HG03045 (cell line): ENCODE measurements at regions not wholly inside any gene's neighbourhood (a gene's known extent, or its start where the extent isn't known, plus 50 kb on each side); places are given as distances from the start of the nearest gene placed in this dataset.

Source experiments
- ATAC-seq: cut with Tn5 transposase; IDR thresholded peaks from one replicate; pipeline ENCODE4 v1.9.1; 2021; ENCODE audit warnings: mild to moderate bottlenecking, moderate library complexity; ENCODE audit not compliant: unreplicated experiment

GRCh38 chr11:32531528-32531927, 52.1 kb upstream of the EIF3M start:
- no peak for ATAC-seq

DNA sequence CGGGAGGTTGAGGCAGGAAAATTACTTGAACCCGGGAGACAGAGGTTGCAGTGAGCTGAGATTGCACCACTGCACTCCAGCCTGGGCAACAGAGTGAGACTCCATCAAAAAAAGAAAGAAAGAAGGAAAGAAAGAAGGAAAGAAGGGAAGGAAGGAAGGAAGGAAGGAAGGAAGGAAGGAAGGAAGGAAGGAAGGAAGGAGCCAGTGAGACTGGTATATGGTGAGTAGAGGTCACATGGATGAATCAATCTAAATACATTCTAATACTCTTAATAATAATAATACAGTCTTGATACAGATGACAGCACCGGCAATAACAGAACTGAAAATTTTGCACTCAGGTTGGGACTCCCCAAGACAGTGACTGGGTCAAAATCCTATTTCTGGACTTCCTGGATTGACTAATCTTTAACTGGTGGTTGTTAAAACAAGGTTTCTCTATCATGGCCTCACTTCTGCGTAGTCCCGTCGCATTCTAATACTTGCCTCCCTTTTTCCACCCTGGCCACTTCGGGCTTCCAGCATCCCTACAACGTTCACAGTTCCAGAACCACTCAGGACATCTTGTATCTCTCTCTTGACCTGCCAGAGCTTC, 53.5 kb upstream of the EIF3M start:
- peak; percentile 99 for ATAC-seq

- no peak for ATAC-seq
Observed at GRCh38 chr11:32527261-32528175, 56.1 kb upstream of the EIF3M start.

GRCh38 chr11:32526760-32527159, 56.9 kb upstream of the EIF3M start:
- no peak for ATAC-seq

DNA sequence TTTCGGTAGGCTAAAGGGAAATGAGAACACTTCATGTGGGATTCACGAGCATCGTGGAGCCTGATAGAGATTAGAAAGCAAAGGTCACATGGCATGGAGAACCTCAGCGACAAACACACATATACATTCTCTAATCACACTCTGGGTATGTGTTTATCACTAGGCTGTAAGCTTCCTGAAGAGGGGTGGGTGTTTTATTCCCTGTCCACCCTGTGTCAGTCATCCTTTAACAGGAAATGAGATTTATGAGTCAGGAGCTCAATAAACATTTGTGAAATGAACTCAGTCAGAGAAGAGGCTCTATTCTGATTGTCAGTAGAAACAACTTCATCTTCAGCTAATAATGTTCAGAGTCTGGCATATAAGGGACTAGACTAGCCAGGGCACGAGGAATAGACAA, 71.7 kb upstream of the EIF3M start:
- ATAC-seq, result no peak

- no peak for ATAC-seq
Observed at GRCh38 chr11:32510039-32510438, 73.6 kb upstream of the EIF3M start.

- no peak for ATAC-seq
Observed at GRCh38 chr11:32508780-32509179, 73.4 kb upstream of the WT1 start.

- no peak for ATAC-seq
Observed at GRCh38 chr11:32500001-32500400, 64.7 kb upstream of the WT1 start.

DNA sequence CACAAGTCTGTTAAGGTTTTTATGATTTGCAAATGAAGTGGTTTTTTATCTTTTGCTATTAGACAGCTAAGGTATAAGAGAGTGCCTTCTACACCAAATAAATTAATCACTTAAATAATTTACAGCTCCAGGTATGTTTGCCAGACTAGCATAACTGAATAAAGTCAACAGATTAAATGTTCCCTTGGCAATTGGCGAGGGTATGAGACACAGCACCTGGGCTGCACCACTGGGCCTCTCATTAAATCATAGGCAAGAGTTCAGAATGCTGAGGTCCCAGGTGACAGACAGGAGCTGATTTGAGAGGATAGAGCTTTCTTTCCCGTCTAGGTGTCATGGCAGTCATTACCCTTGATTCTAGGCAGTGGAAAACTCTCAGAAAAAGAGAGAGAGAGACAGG, 62.6 kb upstream of the WT1 start:
- ATAC-seq, result no peak

GRCh38 chr11:32494629-32495028, 59.3 kb upstream of the WT1 start:
- no peak for ATAC-seq

DNA sequence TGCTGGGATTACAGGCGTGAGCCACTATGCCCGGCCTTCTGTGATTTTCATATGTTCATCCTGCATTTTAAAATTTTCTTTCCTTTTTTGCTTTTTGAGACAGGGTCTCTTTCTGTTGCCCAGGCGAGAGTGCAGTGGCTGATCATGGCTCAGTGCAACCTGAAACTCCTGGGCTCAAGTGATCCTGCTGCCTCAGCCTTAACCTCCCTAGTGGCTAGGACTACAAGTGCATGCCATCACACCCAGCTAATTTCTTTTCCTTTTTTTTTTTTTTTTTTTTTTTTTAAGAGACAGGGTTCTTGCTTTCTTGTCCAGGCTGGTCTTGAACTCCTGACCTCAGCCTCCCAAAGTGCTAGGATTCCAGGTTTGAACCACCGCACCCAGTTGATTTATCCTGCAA, 54.1 kb upstream of the WT1 start:
- no peak for ATAC-seq

GRCh38 chr11:32487270-32487669, 51.9 kb upstream of the WT1 start:
- ATAC-seq, result no peak

DNA sequence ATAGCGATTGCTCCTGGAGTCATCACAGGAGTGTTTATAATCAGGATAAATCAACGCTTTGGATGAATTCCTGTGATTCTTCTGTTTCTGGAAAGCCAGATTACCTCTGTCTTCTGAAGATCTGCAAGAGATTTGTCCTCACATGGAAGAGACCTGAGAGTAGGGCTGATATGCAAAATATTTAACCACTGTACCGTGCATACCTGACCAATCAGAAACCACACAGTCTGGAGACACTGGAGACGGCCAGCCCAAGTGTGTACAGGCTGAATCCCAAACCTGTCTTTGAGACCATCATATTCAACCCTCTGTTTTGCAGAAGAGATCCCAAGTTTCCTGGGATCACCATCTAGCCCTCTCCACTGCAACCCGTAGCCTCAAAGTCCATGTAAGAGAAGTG, 50.4 kb upstream of the WT1 start:
- ATAC-seq, result no peak
